CD14-positive monocyte (primary cell): ENCODE measurements at regions not wholly inside any gene's neighbourhood (a gene's known extent, or its start where the extent isn't known, plus 50 kb on each side); places are given as distances from the start of the nearest gene placed in this dataset.
A peak's percentile ranks its signal among the peaks of the same experiment; 100 is the strongest.

Source experiments
- DNase-seq, 3 donors: peaks; one replicate each; pipeline ENCODE4 v3.0.0-alpha.2; 2011 to 2022
- H2AFZ ChIP-seq: 2 replicates; pipeline ENCODE4 v1.6.0; 2012; ENCODE audit warnings: mild to moderate bottlenecking, low read depth, low read length, inconsistent platforms; ENCODE audit not compliant: insufficient read depth, poor library complexity, severe bottlenecking
- H3K27ac ChIP-seq, 2 donors: 1 replicate in 1 of 2; 2 replicates in 1 of 2; pipeline ENCODE4 v1.5.1; 2012 to 2013; ENCODE audit warnings: low read length in 2 of 2, control low read depth in 1 of 2, inconsistent platforms in 1 of 2, low read depth in 1 of 2, mild to moderate bottlenecking in 1 of 2
- H3K27me3 ChIP-seq, 2 donors: one replicate each; pipeline versions ENCODE4 v1.6.0 to v1.6.1; 2011 to 2013; ENCODE audit warnings: low read length in 2 of 2; ENCODE audit not compliant: control insufficient read depth in 2 of 2, insufficient read depth in 2 of 2
- H3K36me3 ChIP-seq, 2 donors: replicated peaks in 1 of 2; 1 replicate in 1 of 2; 2 replicates in 1 of 2; pipeline versions ENCODE4 v1.5.1 to v1.6.1; 2012 to 2013; ENCODE audit warnings: low read length in 2 of 2, control low read depth in 1 of 2, inconsistent platforms in 1 of 2, mild to moderate bottlenecking in 1 of 2; ENCODE audit not compliant: insufficient read depth in 2 of 2, control insufficient read depth in 1 of 2
- H3K4me1 ChIP-seq, 2 donors: 1 replicate in 1 of 2; 2 replicates in 1 of 2; pipeline versions ENCODE4 v1.5.1 to v1.6.1; 2012 to 2013; ENCODE audit warnings: low read length in 2 of 2, control low read depth in 1 of 2, inconsistent platforms in 1 of 2, mild to moderate bottlenecking in 1 of 2, moderate library complexity in 1 of 2; ENCODE audit not compliant: insufficient read depth in 2 of 2, control insufficient read depth in 1 of 2
- H3K4me2 ChIP-seq: replicated peaks from 2 replicates; pipeline ENCODE3; 2012; ENCODE audit warnings: low read length, moderate library complexity, mild to moderate bottlenecking; ENCODE audit not compliant: poor library complexity, severe bottlenecking; ENCODE audit errors: extremely low read depth
- H3K4me3 ChIP-seq, 3 experiments: fragments of 200-600 bp in 1 of 3; sonication (generic) in 1 of 3; replicated peaks in 1 of 3; 1 replicate in 2 of 3; 2 replicates in 1 of 3; pipeline ENCODE4 v1.5.1; 2011 to 2013; ENCODE audit warnings: low read length in 3 of 3, mild to moderate bottlenecking in 3 of 3, control low read depth in 2 of 3, low read depth in 2 of 3, inconsistent platforms in 1 of 3, moderate library complexity in 1 of 3
- H3K79me2 ChIP-seq: 2 replicates; pipeline ENCODE4 v1.6.0; 2012; ENCODE audit warnings: mild to moderate bottlenecking, control low read depth, inconsistent platforms, low read length, moderate library complexity; ENCODE audit not compliant: insufficient read depth
- H3K9ac ChIP-seq: 2 replicates; pipeline ENCODE4 v1.6.0; 2017; ENCODE audit warnings: low read length, mild to moderate bottlenecking; ENCODE audit not compliant: insufficient read depth, poor library complexity, severe bottlenecking
- H3K9me3 ChIP-seq, 2 donors: replicated peaks in 1 of 2; 1 replicate in 1 of 2; 2 replicates in 1 of 2; pipeline versions ENCODE4 v1.5.1 to v1.6.1; 2012 to 2013; ENCODE audit warnings: low read length in 2 of 2, control low read depth in 1 of 2; ENCODE audit not compliant: control insufficient read depth in 1 of 2, insufficient read depth in 1 of 2
- H4K20me1 ChIP-seq: 2 replicates; pipeline ENCODE4 v1.6.0; 2012; ENCODE audit warnings: mild to moderate bottlenecking, low read length, control low read depth, moderate library complexity; ENCODE audit not compliant: insufficient read depth
- H3K27ac Mint-ChIP-seq, 7 donors: one replicate each; pipeline ENCODE4 v1.8.0; 2020; ENCODE audit warnings: mild to moderate bottlenecking in 7 of 7, mixed read lengths in 7 of 7, moderate library complexity in 6 of 7, inconsistent platforms in 2 of 7
- H3K27me3 Mint-ChIP-seq, 3 donors: one replicate each; pipeline ENCODE4 v1.8.0; 2021 to 2022; ENCODE audit warnings: low read depth in 3 of 3, mild to moderate bottlenecking in 3 of 3, mixed read lengths in 3 of 3, moderate library complexity in 3 of 3, inconsistent platforms in 1 of 3
- H3K36me3 Mint-ChIP-seq, 2 donors: one replicate each; pipeline ENCODE4 v1.8.0; 2020; ENCODE audit warnings: mixed read lengths in 2 of 2, inconsistent platforms in 1 of 2, mild to moderate bottlenecking in 1 of 2
- H3K4me1 Mint-ChIP-seq: one replicate; pipeline ENCODE4 v1.8.0; 2020; ENCODE audit warnings: mild to moderate bottlenecking, mixed read lengths
- H3K4me3 Mint-ChIP-seq, 2 donors: one replicate each; pipeline ENCODE4 v1.8.0; 2020; ENCODE audit warnings: mild to moderate bottlenecking in 2 of 2, mixed read lengths in 2 of 2, moderate library complexity in 1 of 2
- H3K9me3 Mint-ChIP-seq, 7 donors: one replicate each; pipeline ENCODE4 v1.8.0; 2020 to 2022; ENCODE audit warnings: mixed read lengths in 7 of 7, mild to moderate bottlenecking in 6 of 7, moderate library complexity in 6 of 7, inconsistent platforms in 2 of 7
- WGBS: methylation state at CpG from one replicate; pipeline ENCODE4 v1.1.5; 2013; ENCODE audit warnings: missing lambda C conversion rate; ENCODE audit not compliant: insufficient coverage; 5-methylcytosine and 5-hydroxymethylcytosine counted together
- intact Hi-C, 2 donors: fragments of 100-400 bp; cut with micrococcal nuclease; formaldehyde crosslinking; loops; one replicate each; pipeline versions ENCODE4 v1.15.0 to v1.15.1; 2023
- TF ChIP-seq, protein P1 (sequence below): fragments of 200-600 bp; IDR thresholded peaks from one replicate; pipeline ENCODE4 v1.8.0; 2022; ENCODE audit warnings: antibody characterized with exemption, mild to moderate bottlenecking

GRCh38 chr4:147059064-147059731 is 113.5 kb upstream of the TTC29 start:
- Mint-ChIP-seq H3K4me1 (peaks cover 9% of the 10 kb centered on the region), H3K27me3 (peaks cover 0 to 3% (median 2%) of the 10 kb centered on the region in 3 donors), H3K9me3 (peaks cover 0 to 4% (median 0%) of the 10 kb centered on the region in 7 donors), H3K36me3 (no peaks in the 10 kb centered on the region), H3K4me3 (no peak overlapping the region), H3K27ac (peak overlapping the region in 2 of 7 donors; percentile 28 to 33)
- Histone ChIP-seq H3K27me3 (no peaks in the 10 kb centered on the region), H3K27ac (no peak overlapping the region), H3K4me3 (no peak overlapping the region), H3K9me3 (no peaks in the 10 kb centered on the region), H3K4me1 (peaks cover 0 to 2% of the 10 kb centered on the region in 2 donors), H3K9ac (no peak overlapping the region), H3K4me2 (no peak overlapping the region), H4K20me1 (no peaks in the 10 kb centered on the region), H3K36me3 (no peaks in the 10 kb centered on the region), H2AFZ (no peak overlapping the region), H3K79me2 (no peaks in the 10 kb centered on the region)
- TF ChIP-seq, protein P1, sequence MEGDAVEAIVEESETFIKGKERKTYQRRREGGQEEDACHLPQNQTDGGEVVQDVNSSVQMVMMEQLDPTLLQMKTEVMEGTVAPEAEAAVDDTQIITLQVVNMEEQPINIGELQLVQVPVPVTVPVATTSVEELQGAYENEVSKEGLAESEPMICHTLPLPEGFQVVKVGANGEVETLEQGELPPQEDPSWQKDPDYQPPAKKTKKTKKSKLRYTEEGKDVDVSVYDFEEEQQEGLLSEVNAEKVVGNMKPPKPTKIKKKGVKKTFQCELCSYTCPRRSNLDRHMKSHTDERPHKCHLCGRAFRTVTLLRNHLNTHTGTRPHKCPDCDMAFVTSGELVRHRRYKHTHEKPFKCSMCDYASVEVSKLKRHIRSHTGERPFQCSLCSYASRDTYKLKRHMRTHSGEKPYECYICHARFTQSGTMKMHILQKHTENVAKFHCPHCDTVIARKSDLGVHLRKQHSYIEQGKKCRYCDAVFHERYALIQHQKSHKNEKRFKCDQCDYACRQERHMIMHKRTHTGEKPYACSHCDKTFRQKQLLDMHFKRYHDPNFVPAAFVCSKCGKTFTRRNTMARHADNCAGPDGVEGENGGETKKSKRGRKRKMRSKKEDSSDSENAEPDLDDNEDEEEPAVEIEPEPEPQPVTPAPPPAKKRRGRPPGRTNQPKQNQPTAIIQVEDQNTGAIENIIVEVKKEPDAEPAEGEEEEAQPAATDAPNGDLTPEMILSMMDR = no peak
- 80% methylated on average over 1 of the region's 6 CpGs for WGBS
- no peak for DNase-seq
- intact Hi-C loops = no loop called here

DNA sequence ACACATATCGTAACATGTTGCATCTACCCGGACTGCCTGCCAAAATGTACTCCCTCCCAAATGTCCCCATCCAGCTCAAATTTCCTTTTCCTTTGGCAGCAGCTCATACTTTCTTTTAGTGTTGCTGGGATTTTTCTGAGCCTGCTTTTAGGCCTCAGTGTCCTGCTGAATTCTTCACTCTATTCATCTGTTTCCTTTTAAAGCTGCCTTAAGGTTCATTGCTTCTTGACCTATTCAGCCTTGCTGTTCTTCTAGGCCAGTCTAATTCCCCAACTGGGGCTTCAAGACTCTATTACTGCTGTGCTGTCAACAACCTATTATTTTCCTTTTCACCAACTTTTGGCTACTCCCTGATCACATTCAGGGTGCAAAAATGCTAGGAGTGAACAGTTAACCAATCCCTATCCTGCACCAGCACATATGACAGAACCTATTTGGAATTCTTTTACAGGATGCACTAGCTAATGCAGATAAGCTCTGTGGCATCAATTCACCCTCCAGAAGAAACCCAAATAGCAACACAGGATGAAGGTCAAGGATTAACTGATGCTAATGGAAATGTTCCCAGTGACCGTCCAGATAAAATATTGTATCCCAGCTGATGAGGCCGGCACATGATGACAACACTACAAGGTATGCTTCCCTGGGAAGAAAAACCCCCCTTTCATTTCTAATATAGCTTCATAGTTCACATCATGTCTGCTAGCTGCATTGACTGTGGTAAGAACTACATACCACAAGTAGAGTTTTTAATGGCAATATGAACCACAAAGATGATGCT is 114.7 kb upstream of the TTC29 start:
- Histone ChIP-seq H4K20me1 (no peaks in the 10 kb centered on the region), H3K9ac (no peak overlapping the region), H3K9me3 (no peaks in the 10 kb centered on the region), H3K36me3 (no peaks in the 10 kb centered on the region), H3K79me2 (no peaks in the 10 kb centered on the region), H3K27me3 (no peaks in the 10 kb centered on the region), H3K4me2 (no peak overlapping the region), H3K4me3 (no peak overlapping the region), H2AFZ (no peak overlapping the region), H3K27ac (no peak overlapping the region), H3K4me1 (peaks cover 0 to 2% of the 10 kb centered on the region in 2 donors)
- intact Hi-C loops = no loop called here
- 93% methylated on average over 4 of the region's 4 CpGs for WGBS
- TF ChIP-seq, protein P1 = no peak
- Mint-ChIP-seq H3K27me3 (peaks cover 0 to 4% (median 3%) of the 10 kb centered on the region in 3 donors), H3K4me3 (no peak overlapping the region), H3K9me3 (peaks cover 0 to 3% (median 0%) of the 10 kb centered on the region in 7 donors), H3K4me1 (peaks cover 9% of the 10 kb centered on the region), H3K27ac (no peak overlapping the region), H3K36me3 (no peaks in the 10 kb centered on the region)
- DNase-seq = no peak
